ENCODE measurements at regions not wholly inside any gene's neighbourhood (a gene's known extent, or its start where the extent isn't known, plus 50 kb on each side); places are given as distances from the start of the nearest gene placed in this dataset.

DNA sequence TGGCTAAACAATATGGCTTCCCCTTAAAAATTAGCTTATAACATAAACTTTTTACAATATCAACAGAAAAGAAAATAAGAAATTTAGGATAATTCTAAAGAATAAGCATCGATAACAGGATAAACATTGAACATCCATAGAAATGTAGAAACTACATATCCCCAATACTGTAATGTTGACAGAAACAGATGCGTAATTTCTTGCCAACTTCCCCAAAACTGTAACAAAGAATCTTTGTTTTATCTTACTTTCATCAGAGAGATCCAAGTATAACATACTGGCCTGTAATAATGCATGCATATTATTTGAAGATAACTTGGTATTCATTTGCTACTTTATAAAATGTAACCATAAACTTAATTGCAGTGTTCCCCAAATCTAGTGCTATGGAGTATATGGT lies 339.9 kb downstream of the ARL4A start:
- H3K27ac ChIP-seq: no peak overlapping the region
- TF ChIP-seq, protein P1, sequence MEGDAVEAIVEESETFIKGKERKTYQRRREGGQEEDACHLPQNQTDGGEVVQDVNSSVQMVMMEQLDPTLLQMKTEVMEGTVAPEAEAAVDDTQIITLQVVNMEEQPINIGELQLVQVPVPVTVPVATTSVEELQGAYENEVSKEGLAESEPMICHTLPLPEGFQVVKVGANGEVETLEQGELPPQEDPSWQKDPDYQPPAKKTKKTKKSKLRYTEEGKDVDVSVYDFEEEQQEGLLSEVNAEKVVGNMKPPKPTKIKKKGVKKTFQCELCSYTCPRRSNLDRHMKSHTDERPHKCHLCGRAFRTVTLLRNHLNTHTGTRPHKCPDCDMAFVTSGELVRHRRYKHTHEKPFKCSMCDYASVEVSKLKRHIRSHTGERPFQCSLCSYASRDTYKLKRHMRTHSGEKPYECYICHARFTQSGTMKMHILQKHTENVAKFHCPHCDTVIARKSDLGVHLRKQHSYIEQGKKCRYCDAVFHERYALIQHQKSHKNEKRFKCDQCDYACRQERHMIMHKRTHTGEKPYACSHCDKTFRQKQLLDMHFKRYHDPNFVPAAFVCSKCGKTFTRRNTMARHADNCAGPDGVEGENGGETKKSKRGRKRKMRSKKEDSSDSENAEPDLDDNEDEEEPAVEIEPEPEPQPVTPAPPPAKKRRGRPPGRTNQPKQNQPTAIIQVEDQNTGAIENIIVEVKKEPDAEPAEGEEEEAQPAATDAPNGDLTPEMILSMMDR (conservative IDR thresholded peaks at IDR 0.05): no peak

DNA sequence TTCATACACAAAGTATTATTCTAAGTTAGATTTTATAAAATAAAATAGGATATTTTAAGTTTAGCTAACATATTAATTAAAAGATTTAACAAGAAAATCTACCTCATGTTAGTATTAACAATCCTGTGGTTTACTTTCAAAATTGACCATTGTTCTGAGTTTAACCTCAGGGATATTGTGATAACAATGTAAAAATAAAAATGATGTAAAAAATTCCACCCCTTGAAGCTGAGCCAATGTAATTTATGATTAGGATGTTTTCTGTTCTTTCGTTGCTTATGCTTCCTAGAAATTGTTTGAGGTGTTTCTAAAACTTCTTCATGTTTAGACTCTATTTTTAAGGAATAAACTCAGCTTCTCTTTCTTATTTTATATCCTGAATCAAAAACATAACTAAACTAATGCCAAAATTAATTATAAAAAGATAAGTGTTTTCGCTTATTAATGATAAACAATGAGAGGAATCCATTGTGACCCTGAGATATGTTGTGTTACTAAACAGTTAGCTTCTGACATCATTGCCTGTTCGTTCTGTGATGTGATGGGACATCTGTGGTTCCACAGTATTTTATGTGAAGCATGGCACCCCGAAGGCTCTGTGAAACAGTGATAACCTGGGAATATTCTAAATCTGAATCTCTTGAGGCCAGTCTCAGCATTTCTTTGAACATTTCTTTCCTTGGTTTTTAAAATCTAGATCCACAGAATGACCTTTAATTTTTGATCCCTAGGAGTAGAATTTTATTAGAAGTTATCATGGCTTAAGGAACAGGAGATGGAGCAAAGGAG lies 340.8 kb downstream of the ARL4A start:
- TF ChIP-seq, protein P1 (conservative IDR thresholded peaks at IDR 0.05): no peak
- H3K27ac ChIP-seq: no peak overlapping the region

DNA sequence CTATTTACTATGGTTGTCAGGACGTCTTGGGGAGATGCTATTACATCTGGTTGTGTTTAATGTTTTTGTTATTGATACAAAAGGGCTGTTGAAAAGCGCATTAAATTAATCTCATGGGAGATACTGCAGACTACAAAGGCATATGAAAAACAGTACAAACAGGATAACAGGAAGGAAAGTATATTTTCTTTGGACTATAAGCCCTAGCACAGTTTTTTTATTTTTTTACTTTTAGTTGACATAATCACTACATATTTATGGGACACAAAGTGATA lies 341.3 kb downstream of the ARL4A start:
- TF ChIP-seq, protein P1 (conservative IDR thresholded peaks at IDR 0.05): no peak
- H3K27ac ChIP-seq: no peak overlapping the region

DNA sequence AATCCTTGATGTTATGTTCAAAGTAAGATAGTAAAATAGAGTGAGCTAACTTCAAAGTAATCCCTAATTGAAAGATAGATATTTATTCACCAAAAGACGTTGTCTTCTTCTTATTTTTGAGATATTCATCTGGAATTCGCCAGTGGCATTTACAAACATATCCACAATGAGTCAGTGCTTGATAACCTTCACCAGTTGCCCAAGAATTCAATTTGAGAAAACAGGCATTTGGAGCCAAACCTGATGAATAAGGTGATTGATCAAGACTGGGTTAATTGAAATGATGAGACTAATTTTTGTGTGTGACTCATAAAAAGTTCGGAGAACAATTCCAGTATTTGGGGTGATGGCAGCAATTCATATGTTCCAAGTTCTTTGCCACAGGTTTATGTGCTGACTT lies 344.0 kb downstream of the ARL4A start:
- no peak overlapping the region for H3K27ac ChIP-seq
- TF ChIP-seq, protein P1 (conservative IDR thresholded peaks at IDR 0.05): no peak

DNA sequence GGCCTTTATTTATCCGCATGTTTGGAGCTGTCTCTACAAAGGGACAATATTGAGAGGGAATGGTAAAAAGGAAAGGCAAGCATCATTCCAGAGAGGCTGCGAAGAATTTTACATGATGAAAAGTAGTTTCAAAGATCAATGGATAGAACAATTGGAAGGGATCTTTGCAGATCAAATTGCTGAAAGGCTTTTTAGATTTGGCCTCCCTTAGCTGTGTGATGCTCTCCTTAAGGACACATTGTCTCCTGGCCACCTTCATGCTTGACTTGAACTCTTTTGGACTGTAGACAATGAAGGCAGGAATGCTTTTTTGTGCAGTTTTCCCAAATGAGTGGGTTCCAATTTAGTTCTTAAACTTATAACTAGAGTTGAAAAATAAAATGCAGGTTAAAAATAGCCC lies 344.7 kb downstream of the ARL4A start:
- H3K27ac ChIP-seq: no peak overlapping the region
- TF ChIP-seq, protein P1 (conservative IDR thresholded peaks at IDR 0.05): no peak

DNA sequence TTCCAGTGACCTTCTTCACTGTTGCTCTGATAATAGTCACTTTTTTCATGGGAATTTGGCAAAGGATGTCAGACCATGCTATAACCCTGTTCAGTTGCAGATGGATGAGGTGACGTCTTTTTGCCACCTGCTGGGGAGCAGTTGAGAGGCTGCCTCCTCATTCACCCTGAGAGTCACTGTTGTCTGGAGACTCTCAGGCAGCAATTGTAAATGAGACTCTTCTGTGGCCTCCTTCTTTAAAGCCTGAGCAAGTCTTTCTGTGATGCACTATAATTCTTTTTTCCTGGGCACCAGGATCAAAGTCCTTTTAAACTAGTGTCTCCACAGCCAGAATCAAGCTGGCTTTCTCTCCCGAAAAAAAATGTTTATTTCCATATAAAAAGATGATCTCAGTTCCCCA lies 345.1 kb downstream of the ARL4A start:
- TF ChIP-seq, protein P1 (conservative IDR thresholded peaks at IDR 0.05): no peak
- H3K27ac ChIP-seq: no peak overlapping the region

DNA sequence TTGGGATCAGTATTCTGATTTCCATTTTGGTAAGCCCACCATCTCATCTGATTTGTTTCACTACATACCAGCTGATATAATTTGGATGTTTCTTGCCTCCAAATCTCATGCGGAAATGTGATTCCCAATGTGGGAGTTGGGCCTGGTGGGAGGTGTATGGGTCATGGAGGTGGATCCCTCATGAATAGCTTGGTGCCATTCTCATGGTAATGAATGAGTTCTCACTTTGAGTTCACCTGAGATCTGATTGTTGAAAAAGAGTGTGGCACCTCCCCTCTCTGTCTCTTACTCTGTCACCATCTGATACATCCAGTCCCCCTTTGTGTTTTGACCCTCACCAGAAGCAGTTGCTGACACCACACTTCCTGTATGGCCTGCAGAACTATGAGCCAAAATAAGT lies 347.3 kb downstream of the ARL4A start:
- TF ChIP-seq, protein P1 (conservative IDR thresholded peaks at IDR 0.05): no peak
- H3K27ac ChIP-seq: no peak overlapping the region

All from VCaP (cell line).